ENCODE measurements at regions not wholly inside any gene's neighbourhood (a gene's known extent, or its start where the extent isn't known, plus 50 kb on each side); places are given as distances from the start of the nearest gene placed in this dataset.
A peak's percentile ranks its signal among the peaks of the same experiment; 100 is the strongest.

- Histone ChIP-seq H3K36me3 (no peaks in the 10 kb centered on the region), H3K9me3 (no peaks in the 10 kb centered on the region), H3K27ac (no peak overlapping the region), H3K4me1 (peaks cover 7% of the 10 kb centered on the region), H3K27me3 (ENCODE audit: low read depth) (no peaks in the 10 kb centered on the region), H3K4me3 (no peak overlapping the region)
- no peak for DNase-seq
- intact Hi-C loops (cut with DNase I): no loop called here
- peak in 1 of 2 donors; percentile 28 for ATAC-seq
- no peak for TF ChIP-seq CTCF (IDR thresholded peaks at IDR 0.05)
These were observed 100.9 kb upstream of the CELF4 start for GRCh38 chr18:37666451-37666850.

- Histone ChIP-seq H3K4me3 (no peak overlapping the region), H3K9me3 (no peaks in the 10 kb centered on the region), H3K27me3 (ENCODE audit: low read depth) (no peaks in the 10 kb centered on the region), H3K4me1 (peaks cover 7% of the 10 kb centered on the region), H3K27ac (no peak overlapping the region), H3K36me3 (no peaks in the 10 kb centered on the region)
- no peak for ATAC-seq
- no peak for DNase-seq
- intact Hi-C loops (cut with DNase I): no loop called here
- TF ChIP-seq CTCF (IDR thresholded peaks at IDR 0.05): no peak
These were observed 99.7 kb upstream of the CELF4 start for GRCh38 chr18:37665346-37665745.

- H3K27ac ChIP-seq: no peak overlapping the region
- ATAC-seq (no peak), DNase-seq (no peak)
- intact Hi-C loops (cut with DNase I): no loop called here
- no peaks in the 10 kb centered on the region for H3K36me3 ChIP-seq
- H3K9me3 ChIP-seq: no peaks in the 10 kb centered on the region
- H3K27me3 ChIP-seq (ENCODE audit: low read depth): no peaks in the 10 kb centered on the region
- no peak for TF ChIP-seq CTCF (IDR thresholded peaks at IDR 0.05)
- H3K4me3 ChIP-seq: no peak overlapping the region
- no peaks in the 10 kb centered on the region for H3K4me1 ChIP-seq
These were observed 97.8 kb upstream of the CELF4 start for GRCh38 chr18:37663446-37663845.

- H3K27ac ChIP-seq: no peak overlapping the region
- H3K4me1 ChIP-seq: no peaks in the 10 kb centered on the region
- no peak overlapping the region for H3K4me3 ChIP-seq
- ATAC-seq (no peak), DNase-seq (no peak)
- no peaks in the 10 kb centered on the region for H3K27me3 ChIP-seq (ENCODE audit: low read depth)
- H3K9me3 ChIP-seq: no peaks in the 10 kb centered on the region
- TF ChIP-seq CTCF (IDR thresholded peaks at IDR 0.05): no peak
- intact Hi-C loops (cut with DNase I): no loop called here
- H3K36me3 ChIP-seq: no peaks in the 10 kb centered on the region
These were observed 97.1 kb upstream of the CELF4 start for GRCh38 chr18:37662546-37663339.

GRCh38 chr18:37662099-37662498 lies 96.5 kb upstream of the CELF4 start:
- no peak for TF ChIP-seq CTCF (IDR thresholded peaks at IDR 0.05)
- Histone ChIP-seq H3K4me3 (no peak overlapping the region), H3K36me3 (no peaks in the 10 kb centered on the region), H3K4me1 (no peaks in the 10 kb centered on the region), H3K27ac (no peak overlapping the region), H3K27me3 (ENCODE audit: low read depth) (no peaks in the 10 kb centered on the region), H3K9me3 (no peaks in the 10 kb centered on the region)
- DNase-seq: no peak
- ATAC-seq: no peak
- intact Hi-C loops (cut with DNase I): no loop called here
